IMR-90 (cell line): ENCODE measurements at regions not wholly inside any gene's neighbourhood (a gene's known extent, or its start where the extent isn't known, plus 50 kb on each side); places are given as distances from the start of the nearest gene placed in this dataset.

ENCODE experiments used
- NFE2L2 ChIP-seq: fragments of 150-350 bp; IDR thresholded peaks from 2 replicates; pipeline ENCODE4 v1.6.1; 2016; ENCODE audit warnings: low read depth, mild to moderate bottlenecking, low read length
- POLR2A ChIP-seq: IDR thresholded peaks from 2 replicates; pipeline ENCODE4 v1.6.1; 2012; ENCODE audit warnings: mild to moderate bottlenecking, low read depth, low read length
- RAD21 ChIP-seq: IDR thresholded peaks from 2 replicates; pipeline ENCODE4 v1.6.1; 2012; ENCODE audit warnings: low read length, improper control_type of control experiment
- SMC3 ChIP-seq: fragments of 150-350 bp; IDR thresholded peaks from 2 replicates; pipeline ENCODE4 v1.6.1; 2016; ENCODE audit warnings: low read depth, mild to moderate bottlenecking, antibody characterized with exemption, low read length, moderate library complexity
- TF ChIP-seq, protein P1 (sequence below): conservative IDR thresholded peaks from 2 replicates; pipeline ENCODE4 v1.5.1; 2012; ENCODE audit warnings: mild to moderate bottlenecking, low read depth, low read length, improper control_type of control experiment
- TF ChIP-seq, protein P2 (sequence below): fragments of 150-350 bp; IDR thresholded peaks from 2 replicates; pipeline ENCODE4 v1.6.1; 2017; ENCODE audit warnings: mild to moderate bottlenecking, antibody characterized with exemption, low read length, low read depth

DNA sequence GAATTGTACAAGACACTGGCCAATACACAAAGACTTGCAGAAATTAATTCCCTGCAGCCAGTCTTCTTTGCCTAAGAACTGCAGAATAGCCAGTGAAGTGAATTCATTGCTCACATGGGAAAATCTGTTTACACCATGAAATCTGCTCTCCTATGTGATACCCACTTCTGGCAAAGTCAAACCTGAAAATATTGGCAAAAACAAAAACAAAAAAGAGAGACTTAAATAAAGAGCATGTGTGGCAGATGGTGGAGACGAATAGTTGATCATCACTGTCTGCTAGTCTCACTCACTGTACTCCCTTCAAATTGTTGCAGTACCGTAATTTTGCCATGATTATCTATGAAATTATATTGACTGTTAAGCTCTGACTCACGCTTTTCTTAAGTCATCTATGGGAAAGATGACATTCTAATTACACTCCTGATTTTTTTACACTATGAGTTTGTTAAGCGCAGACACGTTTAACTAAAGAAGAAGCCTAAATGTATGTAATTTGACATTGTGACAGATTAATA lies 406.8 kb downstream of the PCDH7 start:
- TF ChIP-seq NFE2L2 (no peak), POLR2A (no peak), RAD21 (no peak), SMC3 (no peak)
- TF ChIP-seq, protein P1, sequence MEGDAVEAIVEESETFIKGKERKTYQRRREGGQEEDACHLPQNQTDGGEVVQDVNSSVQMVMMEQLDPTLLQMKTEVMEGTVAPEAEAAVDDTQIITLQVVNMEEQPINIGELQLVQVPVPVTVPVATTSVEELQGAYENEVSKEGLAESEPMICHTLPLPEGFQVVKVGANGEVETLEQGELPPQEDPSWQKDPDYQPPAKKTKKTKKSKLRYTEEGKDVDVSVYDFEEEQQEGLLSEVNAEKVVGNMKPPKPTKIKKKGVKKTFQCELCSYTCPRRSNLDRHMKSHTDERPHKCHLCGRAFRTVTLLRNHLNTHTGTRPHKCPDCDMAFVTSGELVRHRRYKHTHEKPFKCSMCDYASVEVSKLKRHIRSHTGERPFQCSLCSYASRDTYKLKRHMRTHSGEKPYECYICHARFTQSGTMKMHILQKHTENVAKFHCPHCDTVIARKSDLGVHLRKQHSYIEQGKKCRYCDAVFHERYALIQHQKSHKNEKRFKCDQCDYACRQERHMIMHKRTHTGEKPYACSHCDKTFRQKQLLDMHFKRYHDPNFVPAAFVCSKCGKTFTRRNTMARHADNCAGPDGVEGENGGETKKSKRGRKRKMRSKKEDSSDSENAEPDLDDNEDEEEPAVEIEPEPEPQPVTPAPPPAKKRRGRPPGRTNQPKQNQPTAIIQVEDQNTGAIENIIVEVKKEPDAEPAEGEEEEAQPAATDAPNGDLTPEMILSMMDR, result no peak
- TF ChIP-seq, protein P2, sequence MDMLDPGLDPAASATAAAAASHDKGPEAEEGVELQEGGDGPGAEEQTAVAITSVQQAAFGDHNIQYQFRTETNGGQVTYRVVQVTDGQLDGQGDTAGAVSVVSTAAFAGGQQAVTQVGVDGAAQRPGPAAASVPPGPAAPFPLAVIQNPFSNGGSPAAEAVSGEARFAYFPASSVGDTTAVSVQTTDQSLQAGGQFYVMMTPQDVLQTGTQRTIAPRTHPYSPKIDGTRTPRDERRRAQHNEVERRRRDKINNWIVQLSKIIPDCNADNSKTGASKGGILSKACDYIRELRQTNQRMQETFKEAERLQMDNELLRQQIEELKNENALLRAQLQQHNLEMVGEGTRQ, result no peak
